Breast epithelium (tissue), 4 donors: ENCODE measurements at regions not wholly inside any gene's neighbourhood (a gene's known extent, or its start where the extent isn't known, plus 50 kb on each side); places are given as distances from the start of the nearest gene placed in this dataset.
A peak's percentile ranks its signal among the peaks of the same experiment; 100 is the strongest.

ENCODE experiments used
- DNase-seq, 2 donors: peaks; one replicate each; pipeline ENCODE4 v3.0.0-alpha.2; 2019; ENCODE audit warnings: low spot score in 2 of 2
- H3K27ac ChIP-seq, 2 donors: fragments of 200-600 bp; sonication (generic) in 1 of 2; one replicate each; pipeline ENCODE4 v1.5.1; 2016 to 2019; ENCODE audit warnings: mild to moderate bottlenecking in 1 of 2
- H3K27me3 ChIP-seq, 2 donors: fragments of 200-600 bp; sonication (generic) in 1 of 2; one replicate each; pipeline versions ENCODE4 v1.5.1 to v1.6.0; 2017 to 2019; ENCODE audit warnings: control low read depth in 1 of 2, mild to moderate bottlenecking in 1 of 2
- H3K36me3 ChIP-seq: fragments of 200-600 bp; one replicate; pipeline ENCODE4 v1.5.1; 2019
- H3K4me1 ChIP-seq, 2 donors: fragments of 200-600 bp; sonication (generic); one replicate each; pipeline ENCODE4 v1.5.1; 2016 to 2019; ENCODE audit warnings: control low read depth in 1 of 2
- H3K4me3 ChIP-seq, 3 donors: fragments of 200-600 bp; sonication (generic); 1 replicate in 2 of 3; 2 replicates in 1 of 3; pipeline ENCODE4 v1.5.1; 2016 to 2019; ENCODE audit warnings: mild to moderate bottlenecking in 3 of 3, moderate library complexity in 2 of 3
- H3K9me3 ChIP-seq, 2 donors: fragments of 200-600 bp; sonication (generic) in 1 of 2; one replicate each; pipeline ENCODE4 v1.5.1; 2016 to 2019; ENCODE audit warnings: control low read depth in 1 of 2
- CTCF ChIP-seq, 3 donors: fragments of 450-650 bp; IDR thresholded peaks; one replicate each; pipeline ENCODE4 v1.5.1; 2016 to 2017; ENCODE audit warnings: antibody characterized with exemption in 3 of 3, mild to moderate bottlenecking in 3 of 3, moderate library complexity in 3 of 3
- POLR2A ChIP-seq: fragments of 450-650 bp; IDR thresholded peaks from one replicate; pipeline ENCODE4 v1.6.1; 2016; ENCODE audit warnings: antibody characterized with exemption, mild to moderate bottlenecking, moderate library complexity
- POLR2AphosphoS5 ChIP-seq, 3 donors: sonication (generic); formaldehyde crosslinking; IDR thresholded peaks; one replicate each; pipeline ENCODE4 v1.6.1; 2017; ENCODE audit warnings: antibody characterized with exemption in 3 of 3
- intact Hi-C: fragments of 100-400 bp; cut with DNase I; formaldehyde crosslinking; loops from one replicate; pipeline ENCODE4 v1.15.1; 2023; ENCODE audit warnings: low total_unique reads

DNA sequence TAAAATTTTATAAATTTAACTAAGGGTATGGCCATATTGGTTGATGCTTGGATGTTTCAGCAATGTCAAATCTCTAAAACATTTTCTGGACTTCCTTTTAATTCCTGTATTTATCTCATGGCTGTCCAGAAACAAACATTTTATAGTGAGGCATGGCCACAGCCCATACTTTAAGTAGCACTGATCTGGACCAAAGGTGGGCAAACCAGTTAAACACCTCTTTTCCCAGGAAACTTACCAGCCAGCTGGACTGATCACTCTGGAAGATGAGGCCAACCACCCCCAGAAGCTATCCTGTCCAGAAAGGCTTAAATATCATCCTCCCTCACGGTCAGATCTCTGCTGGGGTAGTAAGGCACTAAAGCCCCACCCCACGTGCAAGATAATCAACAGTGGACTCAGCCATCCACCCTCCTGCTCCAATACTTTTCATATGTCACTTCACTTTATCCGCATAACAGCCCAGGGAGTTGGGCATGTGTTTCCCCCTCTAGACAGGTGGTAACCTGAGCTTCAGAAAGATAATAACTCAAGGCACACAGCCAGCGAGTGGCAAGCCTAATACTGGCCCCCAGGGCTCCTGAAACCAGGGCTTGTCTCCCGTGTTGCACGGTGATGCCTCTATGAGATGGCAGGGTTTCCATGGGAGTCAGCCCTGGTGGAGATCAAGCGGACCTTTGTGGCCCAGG, 120.5 kb upstream of the NGF start:
- Histone ChIP-seq H3K27me3 (no peaks in the 10 kb centered on the region), H3K4me1 (no peaks in the 10 kb centered on the region), H3K27ac (no peak overlapping the region), H3K36me3 (no peaks in the 10 kb centered on the region), H3K4me3 (no peak overlapping the region), H3K9me3 (no peaks in the 10 kb centered on the region)
- no peak for DNase-seq
- TF ChIP-seq POLR2AphosphoS5 (IDR thresholded peaks at IDR 0.05) (no peak), POLR2A (no peak), CTCF (IDR thresholded peaks at IDR 0.05) (no peak)
- intact Hi-C loops = no loop called here

GRCh38 chr1:115457289-115457688, 119.2 kb upstream of the NGF start:
- no peaks in the 10 kb centered on the region for H3K27me3 ChIP-seq
- intact Hi-C loops = no loop called here
- TF ChIP-seq CTCF (IDR thresholded peaks at IDR 0.05) (no peak), POLR2AphosphoS5 (IDR thresholded peaks at IDR 0.05) (no peak), POLR2A (no peak)
- no peaks in the 10 kb centered on the region for H3K9me3 ChIP-seq
- H3K4me3 ChIP-seq = no peak overlapping the region
- H3K36me3 ChIP-seq = no peaks in the 10 kb centered on the region
- DNase-seq = no peak
- no peaks in the 10 kb centered on the region for H3K4me1 ChIP-seq
- H3K27ac ChIP-seq = no peak overlapping the region

DNA sequence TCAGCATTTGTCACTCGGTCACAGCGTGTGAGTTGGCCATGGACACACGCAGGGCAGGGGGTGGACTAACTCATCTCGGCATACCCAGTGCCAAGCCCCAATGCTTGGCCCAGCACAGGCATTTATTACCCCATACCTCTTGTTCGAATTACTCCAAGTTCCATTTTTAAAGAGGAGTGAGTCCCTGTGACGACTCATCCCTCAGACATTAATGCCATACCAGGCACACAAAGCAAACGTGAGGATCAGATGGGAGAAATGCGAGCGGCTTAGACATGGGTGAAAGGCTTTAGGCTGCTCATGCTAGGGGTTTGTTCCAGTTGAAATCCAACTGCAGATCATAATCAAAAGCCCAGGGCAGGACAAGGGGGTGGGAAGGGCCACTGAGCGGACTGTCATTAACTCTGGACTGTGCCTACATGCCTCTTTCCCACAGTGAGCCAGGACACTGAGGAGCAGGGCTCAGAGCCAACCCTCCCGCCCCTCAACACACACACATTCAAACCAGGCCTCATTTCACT, 118.5 kb upstream of the NGF start:
- H3K4me3 ChIP-seq = no peak overlapping the region
- no peaks in the 10 kb centered on the region for H3K36me3 ChIP-seq
- DNase-seq = no peak
- H3K9me3 ChIP-seq = no peaks in the 10 kb centered on the region
- intact Hi-C loops = no loop called here
- TF ChIP-seq POLR2A (no peak), POLR2AphosphoS5 (IDR thresholded peaks at IDR 0.05) (no peak), CTCF (IDR thresholded peaks at IDR 0.05) (no peak)
- no peaks in the 10 kb centered on the region for H3K27me3 ChIP-seq
- H3K27ac ChIP-seq = peak overlapping the region in 1 of 2 donors; percentile 63
- no peaks in the 10 kb centered on the region for H3K4me1 ChIP-seq

DNA sequence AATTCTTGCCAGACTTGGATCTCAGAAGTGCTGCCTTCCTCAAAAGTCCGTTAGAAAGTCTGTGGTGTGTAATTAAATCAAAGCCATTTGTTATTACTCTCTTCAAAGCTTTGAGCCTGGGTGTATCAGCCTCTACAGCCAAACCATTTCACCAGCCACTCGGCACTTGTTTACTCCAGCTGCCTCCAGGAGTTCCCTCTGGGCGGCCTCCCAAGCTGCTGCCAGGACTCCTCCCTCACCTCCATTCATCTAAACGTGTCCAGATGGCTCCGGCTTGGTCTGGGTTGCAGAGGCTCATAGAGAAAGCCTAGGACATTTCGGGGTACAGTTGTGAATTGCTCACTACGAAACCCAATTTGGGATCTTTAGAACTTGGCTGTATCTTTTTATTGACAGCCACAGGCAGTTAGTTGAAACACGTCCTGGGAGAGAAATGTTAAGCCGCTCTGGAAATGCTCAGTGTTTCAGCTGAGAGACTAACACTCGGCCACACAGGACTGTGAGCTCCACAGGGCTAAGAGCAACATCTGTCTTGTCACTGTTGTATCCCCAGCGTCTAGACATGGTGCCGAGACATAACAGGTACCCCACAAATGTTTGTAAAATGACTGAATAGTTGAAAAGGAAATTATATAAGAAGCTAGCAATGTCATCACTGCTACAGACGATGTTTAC, 116.9 kb upstream of the NGF start:
- DNase-seq = peak in 1 of 2 donors; percentile 23
- Histone ChIP-seq H3K36me3 (no peaks in the 10 kb centered on the region), H3K9me3 (no peaks in the 10 kb centered on the region), H3K27me3 (no peaks in the 10 kb centered on the region), H3K27ac (no peak overlapping the region), H3K4me1 (no peaks in the 10 kb centered on the region), H3K4me3 (no peak overlapping the region)
- TF ChIP-seq POLR2A = no peak
- no peak for TF ChIP-seq CTCF (IDR thresholded peaks at IDR 0.05)
- TF ChIP-seq POLR2AphosphoS5 (IDR thresholded peaks at IDR 0.05) = no peak
- intact Hi-C loops = no loop called here

DNA sequence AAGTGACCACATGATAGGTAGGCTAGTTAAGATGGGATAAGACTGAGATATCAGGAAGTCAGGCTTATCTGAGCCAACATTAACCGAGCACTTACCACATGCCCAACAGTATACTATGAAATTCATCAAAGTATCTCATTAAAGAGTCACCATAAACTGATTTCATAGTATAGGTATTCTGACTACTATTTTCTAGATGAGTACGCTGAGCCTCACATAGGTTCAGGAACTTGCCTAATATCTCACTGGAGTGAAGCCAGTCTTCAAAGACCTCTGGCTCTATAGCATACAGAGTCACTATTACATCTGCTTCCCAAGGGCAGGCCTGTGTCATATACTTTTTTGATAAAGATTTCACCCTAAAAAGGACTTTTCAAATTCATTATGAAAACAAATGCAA, 115.6 kb upstream of the NGF start:
- no peak for DNase-seq
- H3K9me3 ChIP-seq = no peaks in the 10 kb centered on the region
- no peaks in the 10 kb centered on the region for H3K27me3 ChIP-seq
- H3K27ac ChIP-seq = no peak overlapping the region
- TF ChIP-seq CTCF (IDR thresholded peaks at IDR 0.05) = no peak
- no peak for TF ChIP-seq POLR2A
- no peak for TF ChIP-seq POLR2AphosphoS5 (IDR thresholded peaks at IDR 0.05)
- intact Hi-C loops = loop anchor here (2.0 kb wide), 1 partner anchor 37 kb away; no protein-coding TSS in a partner anchor
- H3K4me3 ChIP-seq = no peak overlapping the region
- no peaks in the 10 kb centered on the region for H3K36me3 ChIP-seq
- no peaks in the 10 kb centered on the region for H3K4me1 ChIP-seq
